IMR-90 (cell line): ENCODE measurements at regions not wholly inside any gene's neighbourhood (a gene's known extent, or its start where the extent isn't known, plus 50 kb on each side); places are given as distances from the start of the nearest gene placed in this dataset.

Source experiments
- ATAC-seq: fragments of 200-7000 bp; cut with Tn5 transposase; 2 replicates; pipeline ENCODE4 v1.9.1; 2020; ENCODE audit warnings: low read depth, mild to moderate bottlenecking, moderate library complexity
- BruUV-seq: library from RNA; stranded (reverse); fragments of 400-500 nt; replicated peaks from 2 replicates; lab custom pipeline; 2021; lab: Mats Ljungman, UMichigan
- CTCF ChIA-PET: fragments of 300-600 bp; formaldehyde crosslinking; extraction: SDS; loops from one replicate; lab custom pipeline; 2021; ENCODE audit warnings: antibody characterized with exemption; lab: Yijun Ruan, JAX
- POLR2A ChIA-PET: fragments of 300-600 bp; sonication (Branson Sonifier 250); formaldehyde crosslinking; loops from one replicate; lab custom pipeline; 2022; ENCODE audit warnings: antibody characterized with exemption; ENCODE audit not compliant: unreplicated experiment; lab: Charles Lee
- DNase-seq: peaks from one replicate; pipeline ENCODE4 v3.0.0; 2013
- H2AFZ ChIP-seq: replicated peaks from 2 replicates; pipeline ENCODE3; 2013; ENCODE audit warnings: low read length, mild to moderate bottlenecking; ENCODE audit not compliant: poor library complexity
- H2AK5ac ChIP-seq: 2 replicates; pipeline ENCODE4 v1.6.1; 2013; ENCODE audit warnings: low read depth, low read length, inconsistent platforms
- H2AK9ac ChIP-seq: replicated peaks from 2 replicates; pipeline ENCODE3; 2013; ENCODE audit warnings: mild to moderate bottlenecking, low read depth, low read length, moderate library complexity; ENCODE audit not compliant: poor library complexity
- H2BK120ac ChIP-seq: 2 replicates; pipeline ENCODE4 v1.6.1; 2013; ENCODE audit warnings: low read depth, low read length, inconsistent platforms
- H2BK15ac ChIP-seq: 3 replicates; pipeline ENCODE4 v1.6.1; 2013; ENCODE audit warnings: low read depth, low read length, inconsistent platforms
- H2BK20ac ChIP-seq: 2 replicates; pipeline ENCODE4 v1.6.1; 2013; ENCODE audit warnings: low read depth, mild to moderate bottlenecking, inconsistent platforms, low read length, moderate library complexity
- H2BK5ac ChIP-seq: 2 replicates; pipeline ENCODE4 v1.6.1; 2013; ENCODE audit warnings: mild to moderate bottlenecking, low read depth, low read length, inconsistent platforms; ENCODE audit not compliant: poor library complexity, severe bottlenecking
- H3K14ac ChIP-seq: replicated peaks from 2 replicates; pipeline ENCODE4 v1.6.1; 2013; ENCODE audit warnings: low read depth, low read length, inconsistent platforms
- H3K18ac ChIP-seq: 2 replicates; pipeline ENCODE4 v1.6.1; 2013; ENCODE audit warnings: low read depth, low read length, control low read depth
- H3K23ac ChIP-seq: 2 replicates; pipeline ENCODE4 v1.6.1; 2013; ENCODE audit warnings: low read depth, low read length, inconsistent platforms
- H3K27ac ChIP-seq: 2 replicates; pipeline ENCODE4 v1.5.1; 2013; ENCODE audit warnings: mild to moderate bottlenecking, control low read depth, low read length; ENCODE audit not compliant: insufficient read depth
- H3K27me3 ChIP-seq: 2 replicates; pipeline ENCODE4 v1.6.1; 2013; ENCODE audit warnings: low read length; ENCODE audit not compliant: control insufficient read depth, insufficient read depth
- H3K36me3 ChIP-seq: 2 replicates; pipeline ENCODE4 v1.6.1; 2013; ENCODE audit warnings: low read length, mixed read lengths; ENCODE audit not compliant: control insufficient read depth, insufficient read depth
- H3K4ac ChIP-seq: 2 replicates; pipeline ENCODE4 v1.6.1; 2013; ENCODE audit warnings: low read depth, low read length, inconsistent platforms
- H3K4me1 ChIP-seq: 2 replicates; pipeline ENCODE4 v1.6.1; 2013; ENCODE audit warnings: low read length, mixed read lengths; ENCODE audit not compliant: control insufficient read depth, insufficient read depth
- H3K4me2 ChIP-seq: 2 replicates; pipeline ENCODE4 v1.6.1; 2013; ENCODE audit warnings: low read depth, mild to moderate bottlenecking, control low read depth, low read length, moderate library complexity
- H3K4me3 ChIP-seq: 2 replicates; pipeline ENCODE4 v1.5.1; 2013; ENCODE audit warnings: low read depth, mild to moderate bottlenecking, control low read depth, low read length, moderate library complexity; ENCODE audit not compliant: insufficient read depth
- H3K56ac ChIP-seq: 2 replicates; pipeline ENCODE4 v1.6.1; 2013; ENCODE audit warnings: low read length, inconsistent platforms; ENCODE audit not compliant: insufficient read depth; ENCODE audit errors: extremely low read depth
- H3K79me1 ChIP-seq, 2 experiments: 2 replicates each; pipeline ENCODE4 v1.6.1; 2013; ENCODE audit warnings: low read length in 2 of 2, inconsistent platforms in 1 of 2, low read depth in 1 of 2
- H3K9ac ChIP-seq: 2 replicates; pipeline ENCODE4 v1.6.1; 2013; ENCODE audit warnings: low read depth, low read length, control low read depth
- H3K9me1 ChIP-seq: 2 replicates; pipeline ENCODE4 v1.6.1; 2013; ENCODE audit warnings: low read length, inconsistent platforms; ENCODE audit not compliant: insufficient read depth
- H3K9me3 ChIP-seq: 2 replicates; pipeline ENCODE4 v1.6.1; 2013; ENCODE audit warnings: low read length; ENCODE audit not compliant: control insufficient read depth, insufficient read depth
- H4K20me1 ChIP-seq: 2 replicates; pipeline ENCODE4 v1.6.1; 2013; ENCODE audit warnings: low read length, inconsistent platforms; ENCODE audit not compliant: insufficient read depth
- H4K5ac ChIP-seq: 2 replicates; pipeline ENCODE4 v1.6.1; 2013; ENCODE audit warnings: mild to moderate bottlenecking, low read depth, low read length, control low read depth
- H4K8ac ChIP-seq, 2 experiments: 2 replicates each; pipeline ENCODE4 v1.6.1; 2013; ENCODE audit warnings: low read depth in 2 of 2, low read length in 2 of 2, control low read depth in 1 of 2, inconsistent platforms in 1 of 2
- H4K91ac ChIP-seq: 2 replicates; pipeline ENCODE4 v1.6.1; 2013; ENCODE audit warnings: low read depth, low read length, inconsistent platforms; ENCODE audit not compliant: insufficient read depth
- BHLHE40 ChIP-seq: fragments of 150-350 bp; IDR thresholded peaks from 2 replicates; pipeline ENCODE4 v1.6.1; 2016; ENCODE audit warnings: mild to moderate bottlenecking, low read depth, low read length
- CEBPB ChIP-seq: IDR thresholded peaks from 2 replicates; pipeline ENCODE4 v1.6.1; 2012; ENCODE audit warnings: low read depth, low read length, improper control_type of control experiment
- CHD1 ChIP-seq: IDR thresholded peaks from 2 replicates; pipeline ENCODE4 v1.6.1; 2012; ENCODE audit warnings: low read depth, low read length, improper control_type of control experiment
- FOS ChIP-seq: fragments of 150-350 bp; IDR thresholded peaks from 2 replicates; pipeline ENCODE4 v1.6.1; 2016; ENCODE audit warnings: low read depth, low read length
- MAFK ChIP-seq: IDR thresholded peaks from 2 replicates; pipeline ENCODE4 v1.6.1; 2012; ENCODE audit warnings: low read depth, low read length, improper control_type of control experiment
- MAZ ChIP-seq: IDR thresholded peaks from 2 replicates; pipeline ENCODE4 v1.6.1; 2012; ENCODE audit warnings: low read depth, mild to moderate bottlenecking, low read length, improper control_type of control experiment, moderate library complexity, borderline replicate concordance
- MXI1 ChIP-seq: IDR thresholded peaks from 2 replicates; pipeline ENCODE4 v1.6.1; 2012; ENCODE audit warnings: low read depth, mild to moderate bottlenecking, low read length, moderate library complexity, borderline replicate concordance
- NFE2L2 ChIP-seq: fragments of 150-350 bp; IDR thresholded peaks from 2 replicates; pipeline ENCODE4 v1.6.1; 2016; ENCODE audit warnings: low read depth, mild to moderate bottlenecking, low read length
- RAD21 ChIP-seq: IDR thresholded peaks from 2 replicates; pipeline ENCODE4 v1.6.1; 2012; ENCODE audit warnings: low read length, improper control_type of control experiment
- RFX5 ChIP-seq: IDR thresholded peaks from 2 replicates; pipeline ENCODE4 v1.8.0; 2012; ENCODE audit warnings: low read depth, mild to moderate bottlenecking, low read length, moderate library complexity
- SMC3 ChIP-seq: fragments of 150-350 bp; IDR thresholded peaks from 2 replicates; pipeline ENCODE4 v1.6.1; 2016; ENCODE audit warnings: low read depth, mild to moderate bottlenecking, antibody characterized with exemption, low read length, moderate library complexity
- WGBS, 2 experiments: methylation state at CpG; one replicate each; pipeline versions ENCODE4 v1.1.5 to v1.1.7; 2013; ENCODE audit warnings: missing lambda C conversion rate in 2 of 2; ENCODE audit not compliant: insufficient read length in 1 of 2; ENCODE audit errors: extremely low coverage in 2 of 2; 5-methylcytosine and 5-hydroxymethylcytosine counted together
- dilution Hi-C: fragments of 300-500 bp; cut with HindIII; formaldehyde crosslinking; loops from one replicate; pipeline ENCODE4 v1.14.3; 2018; ENCODE audit warnings: low sequenced_read_pairs; ENCODE audit not compliant: unreplicated experiment
- in situ Hi-C: fragments of 300-500 bp; cut with MboI; formaldehyde crosslinking; loops from 3 replicates; pipeline ENCODE4 v1.14.3; 2019; ENCODE audit warnings: low sequenced_read_pairs, inconsistent platforms, mixed read lengths
- intact Hi-C: fragments of 100-400 bp; cut with micrococcal nuclease; formaldehyde crosslinking; loops from 2 replicates; pipeline ENCODE4 v1.10.0; 2022
- TF ChIP-seq, protein P1 (sequence below): conservative IDR thresholded peaks from 2 replicates; pipeline ENCODE4 v1.5.1; 2012; ENCODE audit warnings: mild to moderate bottlenecking, low read depth, low read length, improper control_type of control experiment
- TF ChIP-seq, protein P2 (sequence below): fragments of 150-350 bp; IDR thresholded peaks from 2 replicates; pipeline ENCODE4 v1.6.1; 2016; ENCODE audit warnings: low read depth, mild to moderate bottlenecking, low read length, moderate library complexity, borderline replicate concordance

DNA sequence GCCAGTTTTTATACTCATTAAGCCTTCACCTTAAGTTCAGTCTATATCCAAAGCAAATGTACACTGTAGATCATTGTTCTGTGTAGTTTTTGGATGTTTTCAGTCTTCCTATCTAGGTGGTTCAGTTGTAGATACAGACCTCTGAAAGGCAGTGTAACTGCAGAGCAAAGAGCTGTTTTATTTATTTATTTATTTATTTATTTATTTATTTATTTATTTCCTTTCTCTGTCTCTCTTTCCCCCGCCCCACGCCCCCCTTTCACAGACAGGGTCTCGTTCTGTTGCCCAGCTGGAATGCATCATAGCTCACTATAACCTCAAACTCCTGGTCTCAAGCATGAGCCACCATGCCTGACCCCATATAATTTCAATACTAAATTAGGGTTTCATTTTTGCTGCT, 281.8 kb upstream of the KLHL1 start:
- H3K9me3 ChIP-seq = peaks cover 16% of the 10 kb centered on the region; the same call in 1 of the 2 replicates
- no peaks in the 10 kb centered on the region for H3K36me3 ChIP-seq
- dilution Hi-C loops = no loop called here
- no peak overlapping the region for H3K4me3 ChIP-seq
- DNase-seq = no peak
- no peak for ATAC-seq
- intact Hi-C loops = no loop called here
- no peak overlapping the region for H3K9ac ChIP-seq
- no peak overlapping the region for H3K23ac ChIP-seq
- no peak overlapping the region for H3K18ac ChIP-seq
- no peak overlapping the region for H4K91ac ChIP-seq
- CTCF ChIA-PET = no interaction called here
- no peaks in the 10 kb centered on the region for H3K79me1 ChIP-seq
- H2BK120ac ChIP-seq = no peak overlapping the region
- H2AFZ ChIP-seq = no peak overlapping the region
- H2AK9ac ChIP-seq = no peak overlapping the region
- H2BK20ac ChIP-seq = no peak overlapping the region
- no peak overlapping the region for H3K4ac ChIP-seq
- BruUV-seq = no TSS peak
- H2AK5ac ChIP-seq = no peak overlapping the region
- WGBS, 2 experiments = no CpG with 5 or more reads among the region's 3 CpGs
- POLR2A ChIA-PET = no interaction called here
- H3K4me1 ChIP-seq = no peaks in the 10 kb centered on the region
- no peak overlapping the region for H2BK15ac ChIP-seq
- H3K27me3 ChIP-seq = no peaks in the 10 kb centered on the region
- H4K5ac ChIP-seq = no peak overlapping the region
- in situ Hi-C loops = no loop called here
- H3K4me2 ChIP-seq = no peak overlapping the region
- no peak overlapping the region for H3K56ac ChIP-seq
- H3K14ac ChIP-seq = no peak overlapping the region
- H3K9me1 ChIP-seq = no peaks in the 10 kb centered on the region
- no peak overlapping the region for H4K8ac ChIP-seq
- no peak overlapping the region for H2BK5ac ChIP-seq
- H3K27ac ChIP-seq = no peak overlapping the region
- H4K20me1 ChIP-seq = no peaks in the 10 kb centered on the region
- no peak for TF ChIP-seq FOS
- TF ChIP-seq CEBPB = no peak
- no peak for TF ChIP-seq NFE2L2
- TF ChIP-seq MAFK = no peak
- TF ChIP-seq MXI1 = no peak
- TF ChIP-seq RFX5 = no peak
- TF ChIP-seq, protein P1, sequence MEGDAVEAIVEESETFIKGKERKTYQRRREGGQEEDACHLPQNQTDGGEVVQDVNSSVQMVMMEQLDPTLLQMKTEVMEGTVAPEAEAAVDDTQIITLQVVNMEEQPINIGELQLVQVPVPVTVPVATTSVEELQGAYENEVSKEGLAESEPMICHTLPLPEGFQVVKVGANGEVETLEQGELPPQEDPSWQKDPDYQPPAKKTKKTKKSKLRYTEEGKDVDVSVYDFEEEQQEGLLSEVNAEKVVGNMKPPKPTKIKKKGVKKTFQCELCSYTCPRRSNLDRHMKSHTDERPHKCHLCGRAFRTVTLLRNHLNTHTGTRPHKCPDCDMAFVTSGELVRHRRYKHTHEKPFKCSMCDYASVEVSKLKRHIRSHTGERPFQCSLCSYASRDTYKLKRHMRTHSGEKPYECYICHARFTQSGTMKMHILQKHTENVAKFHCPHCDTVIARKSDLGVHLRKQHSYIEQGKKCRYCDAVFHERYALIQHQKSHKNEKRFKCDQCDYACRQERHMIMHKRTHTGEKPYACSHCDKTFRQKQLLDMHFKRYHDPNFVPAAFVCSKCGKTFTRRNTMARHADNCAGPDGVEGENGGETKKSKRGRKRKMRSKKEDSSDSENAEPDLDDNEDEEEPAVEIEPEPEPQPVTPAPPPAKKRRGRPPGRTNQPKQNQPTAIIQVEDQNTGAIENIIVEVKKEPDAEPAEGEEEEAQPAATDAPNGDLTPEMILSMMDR = no peak
- no peak for TF ChIP-seq CHD1
- no peak for TF ChIP-seq SMC3
- TF ChIP-seq BHLHE40 = no peak
- TF ChIP-seq, protein P2, sequence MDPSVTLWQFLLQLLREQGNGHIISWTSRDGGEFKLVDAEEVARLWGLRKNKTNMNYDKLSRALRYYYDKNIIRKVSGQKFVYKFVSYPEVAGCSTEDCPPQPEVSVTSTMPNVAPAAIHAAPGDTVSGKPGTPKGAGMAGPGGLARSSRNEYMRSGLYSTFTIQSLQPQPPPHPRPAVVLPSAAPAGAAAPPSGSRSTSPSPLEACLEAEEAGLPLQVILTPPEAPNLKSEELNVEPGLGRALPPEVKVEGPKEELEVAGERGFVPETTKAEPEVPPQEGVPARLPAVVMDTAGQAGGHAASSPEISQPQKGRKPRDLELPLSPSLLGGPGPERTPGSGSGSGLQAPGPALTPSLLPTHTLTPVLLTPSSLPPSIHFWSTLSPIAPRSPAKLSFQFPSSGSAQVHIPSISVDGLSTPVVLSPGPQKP = no peak
- TF ChIP-seq MAZ = no peak
- TF ChIP-seq RAD21 = no peak
